ENCODE measurements at regions not wholly inside any gene's neighbourhood (a gene's known extent, or its start where the extent isn't known, plus 50 kb on each side); places are given as distances from the start of the nearest gene placed in this dataset.

DNA sequence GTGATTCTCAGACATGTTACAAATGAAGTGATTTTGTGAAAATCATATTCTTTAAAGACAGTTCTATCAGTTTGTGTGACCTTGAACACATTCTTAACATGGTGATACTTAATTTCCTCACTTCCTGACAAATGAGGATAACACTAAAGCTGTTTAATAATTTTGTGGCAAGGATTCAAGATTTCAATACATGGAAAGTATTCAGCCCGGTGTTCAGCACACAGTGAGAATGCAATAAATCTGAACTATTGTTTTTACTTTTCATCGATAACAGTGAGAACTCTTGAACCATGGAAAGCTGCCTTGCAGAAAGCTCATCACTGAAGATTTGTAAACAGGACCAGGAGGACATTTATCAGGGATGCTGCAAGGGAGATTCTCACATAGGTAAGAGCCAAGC, 57.1 kb upstream of the C5orf46 start:
- TF ChIP-seq, protein P1, sequence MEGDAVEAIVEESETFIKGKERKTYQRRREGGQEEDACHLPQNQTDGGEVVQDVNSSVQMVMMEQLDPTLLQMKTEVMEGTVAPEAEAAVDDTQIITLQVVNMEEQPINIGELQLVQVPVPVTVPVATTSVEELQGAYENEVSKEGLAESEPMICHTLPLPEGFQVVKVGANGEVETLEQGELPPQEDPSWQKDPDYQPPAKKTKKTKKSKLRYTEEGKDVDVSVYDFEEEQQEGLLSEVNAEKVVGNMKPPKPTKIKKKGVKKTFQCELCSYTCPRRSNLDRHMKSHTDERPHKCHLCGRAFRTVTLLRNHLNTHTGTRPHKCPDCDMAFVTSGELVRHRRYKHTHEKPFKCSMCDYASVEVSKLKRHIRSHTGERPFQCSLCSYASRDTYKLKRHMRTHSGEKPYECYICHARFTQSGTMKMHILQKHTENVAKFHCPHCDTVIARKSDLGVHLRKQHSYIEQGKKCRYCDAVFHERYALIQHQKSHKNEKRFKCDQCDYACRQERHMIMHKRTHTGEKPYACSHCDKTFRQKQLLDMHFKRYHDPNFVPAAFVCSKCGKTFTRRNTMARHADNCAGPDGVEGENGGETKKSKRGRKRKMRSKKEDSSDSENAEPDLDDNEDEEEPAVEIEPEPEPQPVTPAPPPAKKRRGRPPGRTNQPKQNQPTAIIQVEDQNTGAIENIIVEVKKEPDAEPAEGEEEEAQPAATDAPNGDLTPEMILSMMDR (IDR thresholded peaks at IDR 0.05; ENCODE audit: poor library complexity) = no peak
- TF ChIP-seq EZH2 (IDR thresholded peaks at IDR 0.05; ENCODE audit: borderline replicate concordance) = no peak
- no peak for TF ChIP-seq EZH2phosphoT487 (IDR thresholded peaks at IDR 0.05; ENCODE audit: low read depth, severe bottlenecking, unreplicated experiment)

All from hepatocyte (in vitro differentiated cells).